Activated B cell treated with CpG ODN at 0.5 μM for 24 hours (primary cell): ENCODE measurements at regions not wholly inside any gene's neighbourhood (a gene's known extent, or its start where the extent isn't known, plus 50 kb on each side); places are given as distances from the start of the nearest gene placed in this dataset.

Experiments used
- ATAC-seq: fragments of 200-7000 bp; cut with Tn5 transposase; one replicate; pipeline ENCODE4 v1.10.0; 2021; ENCODE audit warnings: low read depth, mild to moderate bottlenecking, moderate library complexity
- CTCF ChIA-PET: fragments of 350-600 bp; sonication (Branson Sonifier 250); formaldehyde crosslinking; loops from one replicate; lab custom pipeline; 2021; ENCODE audit warnings: antibody characterized with exemption; lab: Charles Lee
- POLR2A ChIA-PET: fragments of 350-600 bp; sonication (Branson Sonifier 250); formaldehyde crosslinking; loops from one replicate; lab custom pipeline; 2021; ENCODE audit warnings: antibody characterized with exemption; lab: Charles Lee
- DNase-seq: peaks from one replicate; pipeline ENCODE4 v3.0.0; 2022
- H3K27ac Mint-ChIP-seq: one replicate; pipeline ENCODE4 v1.8.0; 2020; ENCODE audit warnings: mixed read lengths
- H3K27me3 Mint-ChIP-seq: one replicate; pipeline ENCODE4 v1.8.0; 2021; ENCODE audit warnings: mixed read lengths
- H3K36me3 Mint-ChIP-seq: one replicate; pipeline ENCODE4 v1.8.0; 2021; ENCODE audit warnings: low read depth, mixed read lengths
- H3K4me1 Mint-ChIP-seq: one replicate; pipeline ENCODE4 v1.8.0; 2021; ENCODE audit warnings: mixed read lengths
- H3K4me3 Mint-ChIP-seq: one replicate; pipeline ENCODE4 v1.8.0; 2020; ENCODE audit warnings: mild to moderate bottlenecking, mixed read lengths
- H3K9me3 Mint-ChIP-seq: one replicate; pipeline ENCODE4 v1.8.0; 2020; ENCODE audit warnings: mixed read lengths
- CTCF ChIP-seq: fragments of 200-600 bp; IDR thresholded peaks from one replicate; pipeline ENCODE4 v1.8.0; 2022; ENCODE audit warnings: antibody characterized with exemption, mild to moderate bottlenecking
- intact Hi-C: fragments of 100-400 bp; cut with micrococcal nuclease; formaldehyde crosslinking; loops from one replicate; pipeline ENCODE4 v1.15.1; 2024

GRCh38 chr4:74524985-74525384 is 80.0 kb downstream of the AREG start:
- ChIA-PET CTCF (no interaction called here), POLR2A (no interaction called here)
- no peak for TF ChIP-seq CTCF
- Mint-ChIP-seq H3K4me1 (no peaks in the 10 kb centered on the region), H3K4me3 (no peak overlapping the region), H3K36me3 (no peaks in the 10 kb centered on the region), H3K27ac (no peak overlapping the region), H3K9me3 (no peaks in the 10 kb centered on the region), H3K27me3 (peaks cover 2% of the 10 kb centered on the region)
- no peak for ATAC-seq
- intact Hi-C loops, result no loop called here
- no peak for DNase-seq

- H3K9me3 Mint-ChIP-seq, result no peaks in the 10 kb centered on the region
- no peaks in the 10 kb centered on the region for H3K4me1 Mint-ChIP-seq
- H3K4me3 Mint-ChIP-seq, result no peak overlapping the region
- no peak overlapping the region for H3K27ac Mint-ChIP-seq
- ChIA-PET CTCF (interaction anchor here (2.6 kb wide), 1 partner anchor 150 kb away, joined by 12 read pairs; no protein-coding TSS in a partner anchor), POLR2A (no interaction called here)
- H3K36me3 Mint-ChIP-seq, result no peaks in the 10 kb centered on the region
- ATAC-seq, result no peak
- DNase-seq, result no peak
- peaks cover 2% of the 10 kb centered on the region for H3K27me3 Mint-ChIP-seq
- TF ChIP-seq CTCF, result no peak
- intact Hi-C loops, result no loop called here
These were observed 82.1 kb downstream of the AREG start for GRCh38 chr4:74527049-74527448.

- TF ChIP-seq CTCF, result no peak
- ChIA-PET POLR2A (no interaction called here), CTCF (interaction anchor here (2.6 kb wide), 1 partner anchor 151 kb away, joined by 12 read pairs; no protein-coding TSS in a partner anchor)
- H3K36me3 Mint-ChIP-seq, result no peaks in the 10 kb centered on the region
- H3K4me3 Mint-ChIP-seq, result no peak overlapping the region
- ATAC-seq (no peak), DNase-seq (no peak)
- no peak overlapping the region for H3K27ac Mint-ChIP-seq
- intact Hi-C loops, result no loop called here
- H3K4me1 Mint-ChIP-seq, result no peaks in the 10 kb centered on the region
- peaks cover 2% of the 10 kb centered on the region for H3K27me3 Mint-ChIP-seq
- no peaks in the 10 kb centered on the region for H3K9me3 Mint-ChIP-seq
These were observed 83.2 kb downstream of the AREG start for GRCh38 chr4:74528178-74528577.

GRCh38 chr4:74529284-74530041 is 84.5 kb downstream of the AREG start:
- intact Hi-C loops, result loop anchor here (5.0 kb wide), 1 partner anchor 82 kb away; the partner anchor contains the start of gene AREG
- H3K4me1 Mint-ChIP-seq, result no peaks in the 10 kb centered on the region
- peaks cover 2% of the 10 kb centered on the region for H3K27me3 Mint-ChIP-seq
- no peak overlapping the region for H3K4me3 Mint-ChIP-seq
- DNase-seq, result no peak
- CTCF ChIA-PET, result interaction anchor here (2.6 kb wide), 1 partner anchor 152 kb away, joined by 12 read pairs; no protein-coding TSS in a partner anchor
- no peak overlapping the region for H3K27ac Mint-ChIP-seq
- no peak for ATAC-seq
- H3K9me3 Mint-ChIP-seq, result no peaks in the 10 kb centered on the region
- POLR2A ChIA-PET, result no interaction called here
- no peak for TF ChIP-seq CTCF
- no peaks in the 10 kb centered on the region for H3K36me3 Mint-ChIP-seq

- no peak for TF ChIP-seq CTCF
- Mint-ChIP-seq H3K36me3 (no peaks in the 10 kb centered on the region), H3K4me3 (no peak overlapping the region), H3K4me1 (no peaks in the 10 kb centered on the region), H3K9me3 (no peaks in the 10 kb centered on the region), H3K27me3 (peaks cover 2% of the 10 kb centered on the region), H3K27ac (no peak overlapping the region)
- ATAC-seq (peak; percentile 68), DNase-seq (no peak)
- intact Hi-C loops, result loop anchor here (1.0 to 5.0 kb wide), 6 partner anchors 85 to 343 kb away; partner anchors contain the start of gene AREG
- CTCF ChIA-PET, result interaction anchor here (0.6 to 3.8 kb wide), 16 partner anchors 8 to 343 kb away, joined by 3 to 55 read pairs (median 4); no protein-coding TSS in a partner anchor
- POLR2A ChIA-PET, result interaction anchor here (0.6 kb wide), 1 partner anchor 155 kb away, joined by 8 read pairs; no protein-coding TSS in a partner anchor
These were observed 87.2 kb downstream of the AREG start for GRCh38 chr4:74531963-74532794.
